HL-60 (cell line): ENCODE measurements at regions not wholly inside any gene's neighbourhood (a gene's known extent, or its start where the extent isn't known, plus 50 kb on each side); places are given as distances from the start of the nearest gene placed in this dataset.
"Not testable (repeated sequence)": the region's sequence is repeated elsewhere in the genome, so short reads cannot be mapped to it uniquely, and the experiment has no call there.

Experiments
- DNase-seq, 2 experiments: peaks; one replicate each; pipeline ENCODE4 v3.0.0-alpha.2; 2010 to 2020; ENCODE audit warnings: low read depth in 1 of 2, low spot score in 1 of 2
- H3K27ac ChIP-seq: fragments of 250-450 bp; sonication (Bioruptor Pico); replicated peaks from 2 replicates; pipeline ENCODE4 v1.5.1; 2020; ENCODE audit warnings: mild to moderate bottlenecking, moderate library complexity
- H3K27me3 ChIP-seq: fragments of 250-450 bp; sonication (Bioruptor Pico); 2 replicates; pipeline ENCODE4 v1.5.1; 2021; ENCODE audit warnings: mild to moderate bottlenecking, moderate library complexity; ENCODE audit not compliant: insufficient read depth, poor library complexity, severe bottlenecking
- H3K4me3 ChIP-seq: replicated peaks from 2 replicates; pipeline ENCODE4 v1.5.1; 2011; ENCODE audit warnings: mild to moderate bottlenecking, control low read depth, low read length; ENCODE audit not compliant: insufficient read depth
- GABPA ChIP-seq: IDR thresholded peaks from 2 replicates; pipeline ENCODE4 v1.6.1; 2012; ENCODE audit warnings: low read depth
- POLR2AphosphoS5 ChIP-seq: IDR thresholded peaks from 2 replicates; pipeline ENCODE4 v1.6.1; 2012; ENCODE audit warnings: low read depth
- SPI1 ChIP-seq: IDR thresholded peaks from 2 replicates; pipeline ENCODE4 v1.6.1; 2012; ENCODE audit warnings: low read depth, mild to moderate bottlenecking, borderline replicate concordance
- TF ChIP-seq, protein P1 (sequence below): IDR thresholded peaks from one replicate; pipeline ENCODE4 v1.5.1; 2011; ENCODE audit warnings: low read length, control low read depth, inconsistent platforms; ENCODE audit not compliant: insufficient read depth
- TF ChIP-seq, protein P2 (sequence below): IDR thresholded peaks from 2 replicates; pipeline ENCODE4 v1.6.1; 2012; ENCODE audit warnings: low read depth; ENCODE audit not compliant: insufficient replicate concordance

- DNase-seq: no peak
- Histone ChIP-seq H3K27ac (no peak overlapping the region), H3K27me3 (no peaks in the 10 kb centered on the region), H3K4me3 (no peak overlapping the region)
- TF ChIP-seq POLR2AphosphoS5 (no peak), SPI1 (no peak), GABPA (no peak)
- TF ChIP-seq, protein P1, sequence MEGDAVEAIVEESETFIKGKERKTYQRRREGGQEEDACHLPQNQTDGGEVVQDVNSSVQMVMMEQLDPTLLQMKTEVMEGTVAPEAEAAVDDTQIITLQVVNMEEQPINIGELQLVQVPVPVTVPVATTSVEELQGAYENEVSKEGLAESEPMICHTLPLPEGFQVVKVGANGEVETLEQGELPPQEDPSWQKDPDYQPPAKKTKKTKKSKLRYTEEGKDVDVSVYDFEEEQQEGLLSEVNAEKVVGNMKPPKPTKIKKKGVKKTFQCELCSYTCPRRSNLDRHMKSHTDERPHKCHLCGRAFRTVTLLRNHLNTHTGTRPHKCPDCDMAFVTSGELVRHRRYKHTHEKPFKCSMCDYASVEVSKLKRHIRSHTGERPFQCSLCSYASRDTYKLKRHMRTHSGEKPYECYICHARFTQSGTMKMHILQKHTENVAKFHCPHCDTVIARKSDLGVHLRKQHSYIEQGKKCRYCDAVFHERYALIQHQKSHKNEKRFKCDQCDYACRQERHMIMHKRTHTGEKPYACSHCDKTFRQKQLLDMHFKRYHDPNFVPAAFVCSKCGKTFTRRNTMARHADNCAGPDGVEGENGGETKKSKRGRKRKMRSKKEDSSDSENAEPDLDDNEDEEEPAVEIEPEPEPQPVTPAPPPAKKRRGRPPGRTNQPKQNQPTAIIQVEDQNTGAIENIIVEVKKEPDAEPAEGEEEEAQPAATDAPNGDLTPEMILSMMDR: no peak
- TF ChIP-seq, protein P2, sequence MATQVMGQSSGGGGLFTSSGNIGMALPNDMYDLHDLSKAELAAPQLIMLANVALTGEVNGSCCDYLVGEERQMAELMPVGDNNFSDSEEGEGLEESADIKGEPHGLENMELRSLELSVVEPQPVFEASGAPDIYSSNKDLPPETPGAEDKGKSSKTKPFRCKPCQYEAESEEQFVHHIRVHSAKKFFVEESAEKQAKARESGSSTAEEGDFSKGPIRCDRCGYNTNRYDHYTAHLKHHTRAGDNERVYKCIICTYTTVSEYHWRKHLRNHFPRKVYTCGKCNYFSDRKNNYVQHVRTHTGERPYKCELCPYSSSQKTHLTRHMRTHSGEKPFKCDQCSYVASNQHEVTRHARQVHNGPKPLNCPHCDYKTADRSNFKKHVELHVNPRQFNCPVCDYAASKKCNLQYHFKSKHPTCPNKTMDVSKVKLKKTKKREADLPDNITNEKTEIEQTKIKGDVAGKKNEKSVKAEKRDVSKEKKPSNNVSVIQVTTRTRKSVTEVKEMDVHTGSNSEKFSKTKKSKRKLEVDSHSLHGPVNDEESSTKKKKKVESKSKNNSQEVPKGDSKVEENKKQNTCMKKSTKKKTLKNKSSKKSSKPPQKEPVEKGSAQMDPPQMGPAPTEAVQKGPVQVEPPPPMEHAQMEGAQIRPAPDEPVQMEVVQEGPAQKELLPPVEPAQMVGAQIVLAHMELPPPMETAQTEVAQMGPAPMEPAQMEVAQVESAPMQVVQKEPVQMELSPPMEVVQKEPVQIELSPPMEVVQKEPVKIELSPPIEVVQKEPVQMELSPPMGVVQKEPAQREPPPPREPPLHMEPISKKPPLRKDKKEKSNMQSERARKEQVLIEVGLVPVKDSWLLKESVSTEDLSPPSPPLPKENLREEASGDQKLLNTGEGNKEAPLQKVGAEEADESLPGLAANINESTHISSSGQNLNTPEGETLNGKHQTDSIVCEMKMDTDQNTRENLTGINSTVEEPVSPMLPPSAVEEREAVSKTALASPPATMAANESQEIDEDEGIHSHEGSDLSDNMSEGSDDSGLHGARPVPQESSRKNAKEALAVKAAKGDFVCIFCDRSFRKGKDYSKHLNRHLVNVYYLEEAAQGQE: no peak
Measured at GRCh38 chr6:44740566-44741120, 353.1 kb downstream of the CDC5L start.

DNA sequence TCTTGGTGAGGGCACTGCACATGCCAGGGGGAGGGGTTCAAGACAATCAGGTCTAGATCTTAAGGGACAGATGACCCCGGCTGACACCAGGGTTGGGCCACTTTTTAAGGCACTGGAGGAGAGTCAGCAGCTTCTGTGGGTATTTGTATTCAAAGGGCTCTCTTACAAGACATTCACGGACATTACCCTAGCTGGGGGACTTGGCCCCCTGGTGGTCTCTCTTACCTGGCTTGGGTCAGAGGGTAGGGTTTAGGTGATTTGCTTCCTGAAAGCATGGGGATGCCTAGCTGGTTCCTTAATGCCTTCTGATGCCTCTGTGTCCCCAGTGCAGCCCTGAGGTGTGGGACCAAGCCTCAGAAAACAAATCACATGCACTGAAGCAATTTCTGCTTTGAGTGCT lies 354.7 kb downstream of the CDC5L start:
- H3K4me3 ChIP-seq: no peak overlapping the region
- no peak for DNase-seq
- TF ChIP-seq, protein P2: no peak
- TF ChIP-seq POLR2AphosphoS5: no peak
- TF ChIP-seq, protein P1: no peak
- TF ChIP-seq GABPA: no peak
- TF ChIP-seq SPI1: no peak

DNA sequence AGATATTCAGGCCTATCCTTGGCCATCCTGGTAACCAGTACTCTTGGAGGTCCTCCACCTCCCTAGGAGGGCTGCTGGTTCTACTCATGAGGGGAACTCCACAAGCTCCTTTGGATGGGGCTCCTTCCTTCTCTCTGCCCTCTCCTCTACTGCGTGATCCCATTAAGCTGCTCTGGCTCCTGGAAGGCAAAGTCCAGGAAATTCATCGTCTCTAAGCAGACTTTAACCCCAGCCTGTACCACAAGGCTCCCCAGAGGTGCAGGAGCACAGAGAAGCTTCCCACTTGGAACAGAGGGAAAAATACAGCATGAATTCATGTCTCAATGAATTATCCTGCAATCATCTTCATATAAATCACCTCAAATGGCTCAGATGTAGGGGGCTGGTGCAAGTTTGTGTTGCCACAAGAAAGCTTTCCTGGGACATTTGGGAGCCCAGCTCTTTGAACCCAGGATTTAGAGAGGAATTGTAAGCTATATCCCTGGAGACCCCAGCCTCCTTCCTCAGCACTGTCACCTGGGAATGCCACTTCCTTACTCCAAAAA lies 355.4 kb downstream of the CDC5L start:
- H3K27me3 ChIP-seq: no peaks in the 10 kb centered on the region
- DNase-seq: no peak
- no peak overlapping the region for H3K4me3 ChIP-seq
- no peak overlapping the region for H3K27ac ChIP-seq
- TF ChIP-seq, protein P1: no peak
- TF ChIP-seq POLR2AphosphoS5 (no peak), SPI1 (no peak), GABPA (no peak)
- TF ChIP-seq, protein P2: no peak

More for the DNA sequence above, 354.7 kb downstream of the CDC5L start:
- Histone ChIP-seq H3K27me3 (no peaks in the 10 kb centered on the region), H3K27ac (no peak overlapping the region)

- H3K27ac ChIP-seq, H3K27me3 ChIP-seq, DNase-seq, H3K4me3 ChIP-seq: not testable (repeated sequence)
Measured at GRCh38 chr6:44760116-44760515, 372.6 kb downstream of the CDC5L start.
